CD4-positive, alpha-beta T cell treated with Interleukin-15 for 4 hours (primary cell): ENCODE measurements at regions not wholly inside any gene's neighbourhood (a gene's known extent, or its start where the extent isn't known, plus 50 kb on each side); places are given as distances from the start of the nearest gene placed in this dataset.
"Not testable (repeated sequence)": the region's sequence is repeated elsewhere in the genome, so short reads cannot be mapped to it uniquely, and the experiment has no call there.

Experiments
- DNase-seq: peaks from one replicate; pipeline ENCODE4 v3.0.0-alpha.2; 2020; ENCODE audit warnings: low spot score

DNA sequence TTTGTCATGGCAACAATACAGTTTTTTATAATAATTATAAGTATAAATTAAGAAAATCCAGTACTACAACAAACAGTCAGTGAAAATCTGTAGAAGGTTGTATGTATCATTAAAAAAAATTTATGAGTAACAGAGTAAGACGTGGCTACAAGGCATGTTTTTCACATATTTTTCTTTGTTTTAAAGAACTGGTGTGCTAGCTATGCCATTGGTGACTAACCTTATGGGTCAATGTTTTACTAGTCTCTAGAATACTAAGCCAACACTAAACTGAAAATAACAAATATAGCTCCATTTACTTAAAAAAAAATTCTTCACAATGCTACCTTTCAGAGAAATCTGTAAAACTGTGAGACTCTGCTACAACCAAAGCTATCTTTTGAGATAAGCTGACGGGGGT, 261.5 kb downstream of the ADGRL2 start:
- no peak for DNase-seq

GRCh38 chr1:82059959-82060358, 259.2 kb downstream of the ADGRL2 start:
- no peak for DNase-seq

DNA sequence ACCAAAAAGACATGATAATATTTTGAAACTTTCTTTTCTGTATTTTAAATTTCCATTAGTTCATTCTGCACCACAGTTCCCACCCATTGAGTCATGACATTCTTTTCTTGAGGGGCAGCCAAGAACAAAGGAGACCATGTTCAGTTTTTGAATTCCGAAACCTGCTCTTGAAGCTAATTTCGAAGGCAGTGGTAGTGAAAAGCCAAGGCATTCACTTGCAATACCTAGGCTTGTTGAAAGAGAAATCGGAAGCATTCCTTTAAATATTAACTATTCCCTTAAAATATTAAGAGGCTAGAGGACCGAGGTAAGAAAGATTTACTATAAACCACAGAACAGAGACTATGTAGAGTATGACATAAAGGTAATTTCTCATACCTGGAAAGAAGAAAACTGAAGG, 256.3 kb downstream of the ADGRL2 start:
- DNase-seq: no peak

- not testable (repeated sequence) for DNase-seq
These were observed 254.6 kb downstream of the ADGRL2 start for GRCh38 chr1:82055375-82055774.

GRCh38 chr1:82052563-82052962, 251.8 kb downstream of the ADGRL2 start:
- DNase-seq: no peak

DNA sequence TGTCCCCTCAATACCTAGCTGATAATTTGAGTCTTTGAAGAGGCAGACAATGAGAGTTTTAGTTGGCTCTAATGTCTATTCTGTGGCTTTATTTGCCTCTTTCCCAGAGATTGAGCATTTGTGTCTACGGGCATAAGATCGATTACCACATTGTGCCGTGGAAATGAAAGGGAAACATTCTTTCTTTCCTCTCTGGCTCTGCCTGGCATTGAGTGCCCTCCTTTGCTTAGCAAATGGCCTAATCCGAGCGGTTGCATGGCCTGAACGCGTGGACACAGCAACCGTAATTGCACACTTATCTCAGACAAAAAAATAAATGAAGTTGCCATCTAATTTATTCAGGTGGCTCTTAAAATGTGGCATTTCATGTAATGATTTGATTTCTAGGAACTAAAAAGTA, 247.9 kb downstream of the ADGRL2 start:
- DNase-seq: no peak

GRCh38 chr1:82045221-82045620, 244.5 kb downstream of the ADGRL2 start:
- no peak for DNase-seq

- DNase-seq: no peak
These were observed 243.8 kb downstream of the ADGRL2 start for GRCh38 chr1:82044536-82044935.

DNA sequence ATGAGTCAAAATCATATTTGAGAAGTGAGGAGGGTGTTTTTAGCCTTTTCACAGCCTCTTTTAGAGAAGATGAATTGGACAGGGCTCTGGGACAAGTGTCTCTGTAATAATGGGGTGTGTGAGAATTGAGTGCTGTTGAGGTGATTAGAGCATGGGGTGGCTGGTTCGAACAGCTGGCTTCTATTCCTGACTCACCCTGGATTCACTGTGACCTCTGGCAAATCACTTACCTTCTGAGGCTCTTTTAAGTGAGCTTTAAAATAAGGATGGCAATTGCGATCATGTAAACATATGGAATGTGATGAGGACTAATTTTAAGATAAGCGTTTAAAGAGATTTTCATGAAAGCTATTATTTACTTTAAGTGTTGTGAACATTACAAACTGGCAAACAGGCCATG, 243.4 kb downstream of the ADGRL2 start:
- no peak for DNase-seq

- no peak for DNase-seq
These were observed 241.7 kb downstream of the ADGRL2 start for GRCh38 chr1:82042306-82043060.
